HL-60/S4 treated with retinoic acid at 250 ng/mL for 4 days and 3 days (cell line): ENCODE measurements at regions not wholly inside any gene's neighbourhood (a gene's known extent, or its start where the extent isn't known, plus 50 kb on each side); places are given as distances from the start of the nearest gene placed in this dataset.

Source experiments
- in situ Hi-C: fragments of 300-500 bp; cut with MboI; formaldehyde crosslinking; loops from 2 replicates; pipeline ENCODE4 v1.7.0; 2022; ENCODE audit warnings: low sequenced_read_pairs

DNA sequence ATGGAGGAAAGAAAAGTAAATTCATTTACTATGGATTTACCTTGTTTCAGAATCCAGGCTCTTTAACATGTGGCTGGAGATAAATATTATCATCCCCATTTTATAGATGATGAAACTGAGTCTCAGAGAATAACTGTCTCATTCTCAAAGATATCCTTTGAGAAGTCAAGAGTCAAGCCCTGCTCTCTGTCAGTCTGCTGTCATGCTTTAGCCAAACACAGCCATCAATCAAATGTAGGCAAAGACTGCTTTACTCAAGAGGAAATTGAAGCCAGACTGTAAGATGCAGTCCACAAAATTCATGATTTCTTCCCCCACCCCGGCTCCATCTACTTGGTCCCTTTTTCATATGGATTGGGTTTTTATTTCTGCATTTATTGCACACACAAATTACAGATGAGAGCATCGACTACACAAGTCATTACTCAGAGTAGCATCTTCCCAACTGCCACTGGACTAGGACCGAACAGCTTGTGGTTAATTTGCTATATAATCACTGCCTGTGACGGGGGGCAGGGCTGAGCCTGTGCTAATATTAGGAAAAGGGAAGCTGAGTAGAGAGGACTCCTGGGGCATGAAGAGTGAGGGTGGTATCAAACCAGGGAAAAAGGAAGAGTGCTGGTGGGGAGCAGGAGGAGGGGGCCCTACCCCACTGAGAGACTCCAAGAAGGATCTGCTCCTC, 102.7 kb upstream of the TOP1 start:
- in situ Hi-C loops, result no loop called here

DNA sequence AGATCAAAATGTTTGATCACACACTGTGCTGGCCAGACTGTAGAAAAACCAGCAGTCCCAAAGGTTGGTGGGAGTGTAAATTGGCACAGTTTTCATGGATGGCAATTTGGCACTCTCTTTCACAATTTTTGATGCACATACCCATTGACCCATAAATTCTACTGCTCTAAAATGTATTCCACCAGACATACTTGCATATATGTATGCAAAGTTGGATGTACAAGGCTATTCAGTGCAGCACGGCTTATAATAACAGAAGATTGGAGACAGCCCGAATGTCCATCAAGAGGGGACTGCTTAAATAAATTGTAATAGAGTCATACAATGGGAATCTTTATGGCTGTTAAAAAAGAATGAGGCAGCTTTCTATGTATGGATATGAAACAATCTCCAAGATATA, 101.7 kb upstream of the TOP1 start:
- in situ Hi-C loops, result no loop called here

DNA sequence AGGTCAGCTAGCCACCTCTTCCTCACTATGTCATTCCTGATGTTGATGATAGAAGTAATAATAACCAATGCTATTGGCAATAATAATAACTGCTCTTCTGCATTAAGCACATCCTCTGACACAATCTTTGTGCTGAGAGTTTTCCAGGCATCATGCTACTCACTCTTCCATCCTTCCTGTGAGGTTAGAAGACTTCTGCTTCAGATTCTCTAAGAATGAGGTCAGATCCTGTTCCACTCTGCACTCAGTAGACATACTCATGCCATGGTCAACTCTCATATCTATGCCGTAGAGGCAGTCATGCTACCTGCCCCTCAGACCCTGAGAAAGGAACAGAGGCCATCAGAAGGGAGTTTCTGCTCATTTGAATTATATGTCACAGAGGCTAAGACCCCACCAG, 98.1 kb upstream of the TOP1 start:
- in situ Hi-C loops, result no loop called here

DNA sequence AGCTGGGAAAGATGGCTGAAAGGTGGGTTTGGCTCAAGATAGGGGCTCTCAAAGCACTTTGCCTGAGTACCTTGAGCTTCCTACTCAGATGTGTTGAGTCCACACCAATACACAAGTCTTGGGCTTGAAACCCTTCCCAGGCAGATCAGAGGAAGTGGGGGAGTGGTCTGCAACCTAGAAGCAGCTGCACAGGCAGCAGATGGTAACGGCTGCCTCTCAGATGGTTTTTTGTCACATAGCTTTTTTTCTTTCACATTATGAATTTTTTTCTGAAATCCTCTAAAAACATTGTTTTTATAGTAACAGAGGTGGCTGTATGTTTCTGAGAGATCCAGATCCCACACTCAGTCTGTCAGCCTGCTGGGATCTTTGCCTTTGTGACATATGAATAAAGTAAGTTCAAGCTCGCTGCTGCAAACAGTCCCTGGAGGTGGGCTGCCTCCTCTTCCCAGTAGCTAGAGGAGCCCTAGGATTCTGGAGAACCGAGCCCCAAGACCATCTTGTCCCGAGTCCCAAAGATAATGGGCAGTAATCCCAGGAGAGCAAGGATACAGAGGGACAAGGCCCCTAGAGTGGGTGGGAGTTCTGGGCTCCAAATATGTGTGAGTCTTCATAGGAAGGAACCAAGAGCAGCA, 97.1 kb upstream of the TOP1 start:
- in situ Hi-C loops, result no loop called here

DNA sequence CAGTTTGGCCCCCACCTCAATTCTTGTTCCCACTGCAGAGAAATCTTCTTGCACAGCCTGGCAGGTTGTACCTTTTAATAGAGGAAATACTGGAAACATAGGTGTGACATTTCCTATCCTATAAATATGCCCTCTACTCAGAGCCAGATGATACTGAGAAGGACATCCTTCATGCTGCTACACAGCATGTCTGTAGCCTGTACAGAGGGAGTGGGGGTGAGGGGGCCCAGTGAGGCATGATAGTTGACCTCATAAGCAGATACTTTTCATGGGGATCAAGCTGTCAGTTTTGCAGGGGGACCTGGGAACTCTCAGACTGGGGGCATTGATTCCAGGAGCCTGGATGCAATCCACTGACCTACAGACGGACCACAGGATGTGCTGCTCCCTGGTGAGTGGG, 96.2 kb upstream of the TOP1 start:
- in situ Hi-C loops, result no loop called here

DNA sequence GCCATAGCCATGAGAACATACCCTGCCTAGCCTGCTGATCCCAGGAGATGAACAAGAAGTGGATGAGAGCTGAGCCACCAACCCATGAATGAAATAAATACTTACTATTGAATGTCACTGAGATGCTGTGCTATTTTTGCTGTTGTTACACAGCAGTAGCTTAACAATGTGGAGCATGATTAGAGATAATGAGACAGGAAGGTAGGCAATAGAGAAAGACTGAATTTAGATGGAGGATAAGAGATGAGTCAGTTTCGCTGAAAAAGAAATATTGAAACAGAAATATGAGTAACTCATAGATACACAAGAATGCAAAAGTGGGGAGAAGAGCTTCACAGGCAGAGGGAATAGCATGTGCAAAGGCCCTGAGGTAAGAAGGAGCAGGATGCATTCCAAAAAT, 94.9 kb upstream of the TOP1 start:
- in situ Hi-C loops, result no loop called here

DNA sequence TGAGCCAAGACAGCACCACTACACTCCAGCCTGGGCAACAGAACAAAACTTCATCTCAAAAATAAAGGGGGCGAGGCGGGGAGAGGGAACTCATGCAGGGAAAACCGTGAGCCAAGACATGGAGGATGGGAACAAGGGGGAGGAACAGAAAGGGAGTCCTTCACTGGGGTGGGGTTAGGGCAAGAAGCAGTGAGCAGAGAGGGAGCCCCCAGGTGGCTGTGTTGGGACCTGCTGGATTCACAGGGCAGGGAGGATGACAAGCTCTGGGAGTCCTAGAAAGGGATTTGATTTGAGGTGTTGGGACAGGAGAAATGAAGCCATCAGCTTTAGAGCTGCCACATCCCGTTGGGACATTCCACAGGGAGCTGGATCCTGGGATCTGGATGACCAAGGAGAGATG, 90.6 kb upstream of the TOP1 start:
- in situ Hi-C loops, result no loop called here

DNA sequence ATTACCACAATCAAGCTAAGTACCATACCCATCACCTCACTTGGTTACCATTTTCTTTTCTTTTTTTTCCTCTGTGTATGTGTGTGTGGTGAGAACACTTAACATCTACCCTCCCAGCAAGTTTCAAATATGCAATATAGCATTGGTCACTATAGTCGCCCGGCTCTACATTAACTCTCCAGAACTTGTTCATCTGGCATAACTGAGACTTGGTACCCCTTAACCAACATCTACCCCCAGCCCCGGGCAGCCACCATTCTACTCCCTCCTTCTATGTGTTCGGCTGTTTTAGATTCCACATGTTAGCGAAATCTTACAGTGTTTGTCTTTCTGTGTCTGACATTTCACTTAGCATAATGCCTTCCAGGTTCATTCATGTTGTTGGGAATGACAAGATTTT, 89.0 kb upstream of the TOP1 start:
- in situ Hi-C loops, result no loop called here

DNA sequence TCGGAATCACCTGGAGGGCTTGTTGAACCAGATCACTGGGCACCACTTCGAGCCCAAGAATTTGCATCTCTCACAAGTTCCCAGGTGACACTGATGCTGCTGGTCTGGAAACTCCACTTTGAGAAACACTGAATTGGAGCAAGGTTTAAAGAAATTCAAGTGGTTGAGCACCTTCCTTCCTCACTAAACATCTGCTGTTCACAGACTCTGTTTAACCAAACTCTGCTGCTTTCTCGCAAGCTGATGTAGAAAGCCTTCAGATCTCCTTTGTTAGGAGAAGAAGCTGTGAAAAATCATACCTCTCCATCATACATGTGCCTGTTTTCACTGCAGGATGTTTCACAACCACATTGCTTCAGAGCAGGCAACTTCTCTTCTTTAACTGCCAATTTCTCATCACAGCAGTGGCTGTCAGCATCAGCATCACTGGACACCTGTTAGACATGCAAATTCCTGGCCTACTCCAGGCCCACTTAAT, 87.5 kb upstream of the TOP1 start:
- in situ Hi-C loops, result no loop called here

DNA sequence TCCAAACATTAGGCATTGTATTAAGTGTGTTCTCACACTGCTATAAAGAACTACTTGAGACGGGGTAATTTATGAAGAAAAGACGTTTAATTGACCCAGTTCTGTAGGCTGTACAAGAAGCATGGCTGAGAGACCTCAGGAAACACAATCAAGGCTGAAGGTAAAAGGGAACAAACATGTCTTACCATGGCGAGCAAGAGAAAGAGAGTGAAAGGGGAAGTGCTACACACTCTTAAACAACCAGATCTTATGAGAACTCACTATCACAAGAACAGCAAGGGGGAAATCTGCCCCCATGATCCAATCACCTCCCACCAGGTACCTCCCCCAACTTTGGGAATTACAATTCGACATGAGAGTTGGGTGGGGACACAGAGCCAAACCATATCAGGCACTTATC, 86.6 kb upstream of the TOP1 start:
- in situ Hi-C loops, result no loop called here

DNA sequence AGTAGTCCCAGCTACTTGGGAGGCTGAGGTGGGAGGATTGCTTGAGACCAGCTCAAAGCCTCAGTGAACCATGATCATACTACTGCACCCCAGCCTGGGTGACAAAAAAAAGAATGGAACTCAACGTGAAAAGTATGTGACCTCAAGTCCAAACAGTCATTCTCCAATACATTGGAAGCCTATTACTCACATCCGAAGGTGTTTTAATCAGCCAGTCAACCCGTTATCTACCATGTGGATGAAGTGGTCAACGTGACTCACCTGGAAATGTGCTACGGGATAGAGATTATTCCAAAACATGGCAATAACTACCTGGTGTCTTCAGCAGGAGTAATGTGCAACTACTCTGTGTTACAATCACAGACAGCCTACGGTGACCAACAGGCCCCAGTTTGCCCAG, 85.8 kb upstream of the TOP1 start:
- in situ Hi-C loops, result no loop called here

DNA sequence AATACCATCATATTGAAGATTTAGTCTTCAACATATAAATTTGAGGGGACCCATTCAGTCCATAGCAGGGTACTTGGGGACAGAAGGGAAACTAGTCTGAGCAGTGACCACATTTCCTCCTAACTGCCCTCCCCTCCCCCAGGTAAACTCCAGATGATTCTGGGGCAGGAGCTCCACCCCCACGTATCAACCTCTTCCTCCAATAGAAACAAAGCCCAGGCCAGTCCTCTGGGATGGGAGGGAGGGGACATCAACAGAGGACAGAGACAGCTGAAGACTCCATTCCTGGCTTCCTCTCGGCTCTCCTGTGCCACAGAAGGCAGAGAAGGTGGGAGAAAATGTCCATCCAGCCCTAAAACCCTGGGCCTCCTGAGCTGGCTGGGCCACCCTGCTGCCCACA, 85.0 kb upstream of the TOP1 start:
- in situ Hi-C loops, result no loop called here

DNA sequence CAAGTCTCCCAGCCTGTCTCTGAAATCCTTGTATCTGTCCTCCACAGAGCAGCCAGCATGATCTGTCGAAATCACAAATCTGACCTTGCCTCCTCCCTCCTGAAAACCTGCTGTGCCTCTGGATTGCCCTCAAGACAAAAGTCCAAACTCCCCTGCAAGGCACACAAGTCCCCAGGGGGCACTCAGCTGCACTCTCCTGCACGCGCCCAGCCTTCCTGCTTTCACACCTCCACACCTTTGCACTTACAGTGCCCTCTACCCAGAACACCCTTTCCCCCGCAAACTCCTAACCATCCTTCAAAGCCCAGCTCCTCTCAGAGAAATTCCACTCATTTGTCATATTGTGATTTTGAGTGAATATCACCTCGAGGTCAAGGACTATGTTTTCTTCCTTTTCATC, 83.4 kb upstream of the TOP1 start:
- in situ Hi-C loops, result no loop called here

DNA sequence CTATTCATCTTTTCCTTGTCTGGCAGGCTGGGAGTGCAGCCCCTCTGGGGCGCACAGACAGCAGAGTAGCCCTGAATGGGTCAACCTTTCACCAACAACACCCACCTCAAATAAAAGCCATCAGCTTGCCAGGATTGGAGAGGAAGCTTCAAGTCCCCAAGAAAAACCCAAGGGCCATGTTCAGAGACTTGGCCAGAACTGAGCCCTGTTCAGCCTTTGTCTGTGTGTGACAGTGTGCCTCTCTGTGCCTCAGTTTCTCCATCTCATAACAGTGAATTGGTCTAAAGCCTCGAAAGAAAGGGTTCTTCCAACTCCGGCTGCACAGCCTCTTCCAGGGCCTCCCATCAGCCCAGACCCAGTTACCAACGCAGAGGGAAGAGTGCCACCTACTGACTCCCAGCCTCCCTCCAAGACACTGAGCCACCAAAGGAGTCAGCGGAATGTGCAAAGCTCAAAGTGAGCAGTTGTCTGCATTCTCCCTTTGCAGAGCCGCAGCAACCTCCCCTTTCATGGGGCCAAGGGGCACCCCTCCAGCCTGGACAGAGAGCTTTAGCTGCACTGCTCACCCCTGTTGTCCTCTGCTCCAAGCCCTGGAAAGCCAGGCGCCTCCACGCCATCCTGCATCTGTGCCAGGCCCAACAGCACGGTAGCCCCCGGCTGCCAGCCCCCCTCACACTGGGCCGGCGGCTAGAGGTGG, 82.7 kb upstream of the TOP1 start:
- in situ Hi-C loops, result no loop called here

DNA sequence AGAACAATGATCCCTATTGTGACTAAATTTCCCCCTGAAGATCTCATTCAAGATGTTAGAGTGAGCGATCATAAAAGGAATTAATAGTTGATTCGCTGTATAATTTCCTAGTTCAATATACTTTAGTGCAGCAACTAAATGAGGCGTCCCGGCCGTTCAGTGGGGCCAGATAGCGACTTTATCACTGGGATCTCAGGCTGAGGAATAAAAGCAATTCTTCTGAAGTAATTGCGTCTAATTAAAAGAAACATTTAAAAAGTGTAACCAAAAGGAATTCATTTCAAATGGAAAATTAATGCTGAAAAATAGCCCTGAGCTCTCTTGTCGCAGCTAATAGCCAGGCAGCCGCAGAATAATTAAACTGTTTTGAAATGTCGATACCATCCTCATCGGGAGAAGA, 82.2 kb upstream of the TOP1 start:
- in situ Hi-C loops, result no loop called here

DNA sequence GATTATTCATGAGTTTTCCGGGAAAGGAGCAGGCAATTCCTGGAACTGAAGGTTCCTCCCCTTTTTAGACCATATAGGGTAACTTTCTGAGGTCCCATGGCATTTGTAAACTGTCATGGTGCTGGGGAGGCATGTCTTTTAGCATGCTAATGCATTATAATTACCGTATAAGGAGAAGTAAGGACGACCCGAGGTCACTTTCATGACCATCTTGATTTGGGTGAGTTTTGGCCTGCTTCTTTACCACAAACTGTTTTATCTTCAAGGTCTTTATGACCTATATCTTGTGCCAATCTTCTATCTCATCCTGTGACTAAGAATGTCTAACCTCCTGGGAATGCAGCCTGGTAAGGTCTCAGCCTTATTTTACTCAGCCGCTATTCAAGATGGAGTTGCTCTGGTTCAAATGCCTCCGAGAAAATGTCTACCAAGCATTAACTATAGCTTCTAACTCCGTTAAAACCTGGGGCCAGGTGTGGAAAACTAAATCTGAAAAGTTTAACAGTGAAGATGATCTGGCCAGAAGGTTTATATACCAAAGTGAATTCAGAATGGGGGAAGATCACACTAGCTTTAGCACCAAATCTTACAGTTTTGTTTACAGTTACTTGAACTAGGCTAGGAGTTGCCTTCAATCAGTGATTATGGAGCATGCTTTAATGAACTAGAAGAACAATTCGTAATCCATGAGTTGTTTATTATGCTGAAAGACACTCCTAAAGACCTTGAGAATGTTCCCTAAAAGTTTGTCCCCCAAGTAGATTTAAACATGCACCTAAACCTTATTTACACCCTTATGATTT, 80.0 kb upstream of the TOP1 start:
- in situ Hi-C loops, result no loop called here

DNA sequence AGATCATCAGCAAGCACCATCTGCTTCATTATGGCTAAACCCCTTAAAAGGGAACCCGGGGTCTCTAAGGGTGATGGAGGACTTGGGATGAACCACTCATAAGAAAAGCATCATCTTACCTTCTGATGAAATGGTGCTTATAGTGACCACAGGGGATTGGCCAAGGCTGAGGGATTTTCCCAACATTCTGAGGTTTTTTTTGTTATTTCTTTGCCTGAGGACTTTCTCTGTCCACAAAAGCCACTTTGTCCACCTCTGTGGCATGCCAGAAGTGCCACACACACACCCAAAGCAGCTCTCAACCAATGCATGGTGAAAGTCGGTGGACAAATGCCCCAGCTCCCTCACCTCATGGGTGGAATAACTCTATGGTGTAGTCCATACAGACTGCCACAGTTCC, 79.3 kb upstream of the TOP1 start:
- in situ Hi-C loops, result no loop called here

DNA sequence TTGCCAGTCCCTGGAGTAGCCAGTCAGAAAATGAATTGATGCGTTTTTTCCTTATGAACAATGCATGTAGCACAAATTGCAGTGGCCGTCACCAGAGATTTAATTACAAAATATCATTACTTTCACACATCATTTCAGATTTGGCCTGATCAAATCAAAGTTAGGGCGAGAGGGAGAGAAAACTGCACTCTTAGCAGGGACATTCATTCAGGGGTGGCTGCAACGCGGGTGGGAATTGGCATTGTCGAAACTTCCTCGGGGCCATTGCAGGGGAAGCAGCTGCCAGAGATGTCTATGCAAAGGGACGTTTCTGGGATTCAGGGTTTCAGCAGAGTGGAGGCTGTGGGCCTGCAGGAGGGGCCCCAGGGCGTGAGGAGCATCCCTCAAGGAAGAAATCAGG, 76.5 kb upstream of the TOP1 start:
- in situ Hi-C loops, result loop anchor here (25.0 kb wide), 1 partner anchor 385 kb away; the partner anchor contains the start of gene LPIN3

DNA sequence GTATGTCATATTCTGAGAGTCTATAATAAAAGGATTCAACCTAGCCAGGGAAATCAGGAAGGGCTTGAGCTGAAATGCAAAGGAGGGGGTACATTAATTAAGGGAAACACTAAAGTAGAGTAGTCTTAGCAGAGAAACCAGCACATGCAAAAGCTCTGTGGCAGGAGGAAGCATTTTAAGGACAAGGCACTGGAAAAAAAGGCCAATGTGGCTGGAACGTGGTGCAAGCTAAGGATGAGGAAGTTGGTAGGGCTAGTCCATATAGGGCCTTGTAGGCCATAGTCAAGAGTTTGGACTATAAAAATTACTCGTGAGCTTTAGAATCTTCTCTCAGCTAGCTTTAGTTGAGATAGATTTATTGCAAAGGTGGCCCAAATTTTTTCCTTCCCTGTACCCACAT, 75.2 kb upstream of the TOP1 start:
- in situ Hi-C loops, result loop anchor here (25.0 kb wide), 1 partner anchor 384 kb away; the partner anchor contains the start of gene LPIN3

DNA sequence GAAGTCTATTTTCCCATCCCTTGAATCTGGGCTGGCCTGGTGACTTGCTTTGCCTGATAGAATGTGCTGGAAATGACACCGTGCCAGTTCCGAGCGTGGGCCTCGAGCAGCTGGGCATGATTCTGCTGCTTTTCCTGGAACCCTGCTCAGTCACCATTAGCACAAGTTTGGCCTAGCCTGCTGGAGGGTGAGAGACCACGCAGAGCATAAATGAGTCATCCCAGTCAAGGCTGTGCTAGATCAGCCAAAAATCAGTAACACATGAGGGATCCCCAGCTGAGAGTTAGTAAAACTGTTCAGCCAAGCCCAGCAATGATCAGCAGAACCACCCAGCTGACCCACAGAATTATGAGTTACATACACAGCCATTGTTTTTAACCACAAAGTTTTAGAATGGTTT, 74.8 kb upstream of the TOP1 start:
- in situ Hi-C loops, result loop anchor here (25.0 kb wide), 1 partner anchor 383 kb away; the partner anchor contains the start of gene LPIN3

DNA sequence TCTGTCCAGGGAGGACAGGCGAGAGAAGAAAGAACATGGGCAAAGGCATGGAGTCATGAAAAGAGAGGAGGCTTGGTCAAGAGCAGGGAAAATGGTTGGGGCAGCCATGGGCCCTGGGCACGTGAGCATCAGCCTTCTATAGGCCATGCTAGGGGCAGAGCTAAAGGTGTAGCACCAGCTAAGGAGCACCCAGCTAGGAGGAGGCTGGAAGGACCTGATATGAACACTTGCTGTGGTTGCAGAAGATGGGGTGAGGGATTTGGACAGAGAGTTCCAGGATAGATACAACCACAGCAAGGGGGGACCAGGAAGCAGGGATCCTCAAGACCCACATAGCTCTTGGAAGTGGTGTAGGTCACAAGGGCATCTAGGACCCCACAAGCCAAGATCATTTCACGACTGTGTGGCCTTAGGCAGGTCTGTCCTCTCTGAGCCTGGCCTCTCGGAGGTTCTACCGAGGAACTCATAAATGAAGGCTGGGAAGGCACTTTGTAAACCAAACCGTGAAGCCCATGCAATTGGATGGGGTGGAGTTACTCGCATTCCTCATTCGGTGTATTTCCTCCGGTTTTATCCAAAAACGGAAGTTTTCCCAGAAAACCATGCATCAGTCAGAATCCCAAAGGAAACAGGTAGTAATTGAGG, 74.0 kb upstream of the TOP1 start:
- in situ Hi-C loops, result loop anchor here (25.0 kb wide), 1 partner anchor 383 kb away; the partner anchor contains the start of gene LPIN3
